ENCODE measurements at regions not wholly inside any gene's neighbourhood (a gene's known extent, or its start where the extent isn't known, plus 50 kb on each side); places are given as distances from the start of the nearest gene placed in this dataset.

DNA sequence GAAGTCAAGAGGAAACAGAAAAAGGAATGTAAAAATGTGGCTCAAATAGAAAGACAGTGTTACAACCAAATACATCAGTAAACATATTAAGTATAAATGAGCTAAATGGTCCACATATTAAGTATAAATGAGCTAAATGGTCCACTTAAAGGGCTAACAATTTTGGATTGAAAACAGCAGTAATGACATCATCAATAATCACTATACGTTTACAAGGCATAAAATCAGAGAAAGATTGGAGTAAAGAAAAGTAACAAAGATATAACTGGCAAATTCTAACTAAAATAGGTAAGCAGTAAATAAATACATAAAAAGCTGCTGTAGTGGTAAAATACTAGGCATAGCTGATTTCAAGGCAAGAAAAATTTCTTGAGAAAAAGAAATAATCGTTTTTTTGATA, 1298.4 kb upstream of the CELF2 start:
- no peak overlapping the region for H2AFZ ChIP-seq (replicated peaks; ENCODE audit: low read length, poor library complexity)
- H2BK20ac ChIP-seq (ENCODE audit: low read depth, low read length), result no peak overlapping the region
- CTCF ChIA-PET, result no interaction called here
- dilution Hi-C loops (cut with HindIII; ENCODE audit: low sequenced_read_pairs, unreplicated experiment), result no loop called here
- H2AK5ac ChIP-seq (ENCODE audit: low read depth, low read length), result no peak overlapping the region
- no peaks in the 10 kb centered on the region for H4K20me1 ChIP-seq (ENCODE audit: insufficient read depth, low read length)
- no peaks in the 10 kb centered on the region for H3K79me1 ChIP-seq (ENCODE audit: low read depth in 1 of 2, low read length in 2 of 2)
- BruUV-seq (replicated peaks), result no TSS peak
- TF ChIP-seq, protein P1, sequence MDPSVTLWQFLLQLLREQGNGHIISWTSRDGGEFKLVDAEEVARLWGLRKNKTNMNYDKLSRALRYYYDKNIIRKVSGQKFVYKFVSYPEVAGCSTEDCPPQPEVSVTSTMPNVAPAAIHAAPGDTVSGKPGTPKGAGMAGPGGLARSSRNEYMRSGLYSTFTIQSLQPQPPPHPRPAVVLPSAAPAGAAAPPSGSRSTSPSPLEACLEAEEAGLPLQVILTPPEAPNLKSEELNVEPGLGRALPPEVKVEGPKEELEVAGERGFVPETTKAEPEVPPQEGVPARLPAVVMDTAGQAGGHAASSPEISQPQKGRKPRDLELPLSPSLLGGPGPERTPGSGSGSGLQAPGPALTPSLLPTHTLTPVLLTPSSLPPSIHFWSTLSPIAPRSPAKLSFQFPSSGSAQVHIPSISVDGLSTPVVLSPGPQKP (IDR thresholded peaks at IDR 0.05; ENCODE audit: borderline replicate concordance, low read depth, low read length), result no peak
- TF ChIP-seq RFX5 (IDR thresholded peaks at IDR 0.05; ENCODE audit: low read depth, low read length), result no peak
- no peak for TF ChIP-seq MAFK (IDR thresholded peaks at IDR 0.05; ENCODE audit: low read depth, low read length)
- TF ChIP-seq RAD21 (IDR thresholded peaks at IDR 0.05; ENCODE audit: low read length), result no peak
- no peak for TF ChIP-seq MAZ (IDR thresholded peaks at IDR 0.05; ENCODE audit: borderline replicate concordance, low read depth, low read length)
- no peak for TF ChIP-seq SMC3 (IDR thresholded peaks at IDR 0.05; ENCODE audit: low read depth, low read length)
- TF ChIP-seq BHLHE40 (IDR thresholded peaks at IDR 0.05; ENCODE audit: low read depth, low read length), result no peak
- no peak for TF ChIP-seq POLR2A (IDR thresholded peaks at IDR 0.05; ENCODE audit: low read depth, low read length)
- TF ChIP-seq, protein P2, sequence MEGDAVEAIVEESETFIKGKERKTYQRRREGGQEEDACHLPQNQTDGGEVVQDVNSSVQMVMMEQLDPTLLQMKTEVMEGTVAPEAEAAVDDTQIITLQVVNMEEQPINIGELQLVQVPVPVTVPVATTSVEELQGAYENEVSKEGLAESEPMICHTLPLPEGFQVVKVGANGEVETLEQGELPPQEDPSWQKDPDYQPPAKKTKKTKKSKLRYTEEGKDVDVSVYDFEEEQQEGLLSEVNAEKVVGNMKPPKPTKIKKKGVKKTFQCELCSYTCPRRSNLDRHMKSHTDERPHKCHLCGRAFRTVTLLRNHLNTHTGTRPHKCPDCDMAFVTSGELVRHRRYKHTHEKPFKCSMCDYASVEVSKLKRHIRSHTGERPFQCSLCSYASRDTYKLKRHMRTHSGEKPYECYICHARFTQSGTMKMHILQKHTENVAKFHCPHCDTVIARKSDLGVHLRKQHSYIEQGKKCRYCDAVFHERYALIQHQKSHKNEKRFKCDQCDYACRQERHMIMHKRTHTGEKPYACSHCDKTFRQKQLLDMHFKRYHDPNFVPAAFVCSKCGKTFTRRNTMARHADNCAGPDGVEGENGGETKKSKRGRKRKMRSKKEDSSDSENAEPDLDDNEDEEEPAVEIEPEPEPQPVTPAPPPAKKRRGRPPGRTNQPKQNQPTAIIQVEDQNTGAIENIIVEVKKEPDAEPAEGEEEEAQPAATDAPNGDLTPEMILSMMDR (conservative IDR thresholded peaks at IDR 0.05; ENCODE audit: low read depth, low read length), result no peak
- TF ChIP-seq, protein P3, sequence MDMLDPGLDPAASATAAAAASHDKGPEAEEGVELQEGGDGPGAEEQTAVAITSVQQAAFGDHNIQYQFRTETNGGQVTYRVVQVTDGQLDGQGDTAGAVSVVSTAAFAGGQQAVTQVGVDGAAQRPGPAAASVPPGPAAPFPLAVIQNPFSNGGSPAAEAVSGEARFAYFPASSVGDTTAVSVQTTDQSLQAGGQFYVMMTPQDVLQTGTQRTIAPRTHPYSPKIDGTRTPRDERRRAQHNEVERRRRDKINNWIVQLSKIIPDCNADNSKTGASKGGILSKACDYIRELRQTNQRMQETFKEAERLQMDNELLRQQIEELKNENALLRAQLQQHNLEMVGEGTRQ (IDR thresholded peaks at IDR 0.05; ENCODE audit: low read depth, low read length), result no peak
- no peak for TF ChIP-seq FOS (IDR thresholded peaks at IDR 0.05; ENCODE audit: low read depth, low read length)
- no peak for TF ChIP-seq MXI1 (IDR thresholded peaks at IDR 0.05; ENCODE audit: borderline replicate concordance, low read depth, low read length)
- TF ChIP-seq CEBPB (IDR thresholded peaks at IDR 0.05; ENCODE audit: low read depth, low read length), result no peak
- no peak for TF ChIP-seq NFE2L2 (IDR thresholded peaks at IDR 0.05; ENCODE audit: low read depth, low read length)
- TF ChIP-seq RCOR1 (IDR thresholded peaks at IDR 0.05; ENCODE audit: insufficient replicate concordance, low read length), result no peak
- TF ChIP-seq CHD1 (IDR thresholded peaks at IDR 0.05; ENCODE audit: low read depth, low read length), result no peak
- H3K9me3 ChIP-seq (ENCODE audit: control insufficient read depth, insufficient read depth, low read length), result no peaks in the 10 kb centered on the region
- H3K23ac ChIP-seq (ENCODE audit: low read depth, low read length), result no peak overlapping the region
- intact Hi-C loops (cut with micrococcal nuclease), result no loop called here
- H4K91ac ChIP-seq (ENCODE audit: insufficient read depth, low read depth, low read length), result no peak overlapping the region
- H4K8ac ChIP-seq (ENCODE audit: low read depth in 2 of 2, low read length in 2 of 2), result no peak overlapping the region
- no CpG with 5 or more reads among the region's 2 CpGs for WGBS, 2 experiments (ENCODE audit: extremely low coverage in 2 of 2, insufficient read length in 1 of 2)
- H3K4me1 ChIP-seq (ENCODE audit: control insufficient read depth, insufficient read depth, low read length), result no peaks in the 10 kb centered on the region
- H3K9me1 ChIP-seq (ENCODE audit: insufficient read depth, low read length), result no peaks in the 10 kb centered on the region
- no peak overlapping the region for H3K18ac ChIP-seq (ENCODE audit: low read depth, low read length)
- H2BK5ac ChIP-seq (ENCODE audit: low read depth, low read length, poor library complexity, severe bottlenecking), result no peak overlapping the region
- ATAC-seq (ENCODE audit: low read depth) (no peak), DNase-seq (no peak)
- no peak overlapping the region for H2BK120ac ChIP-seq (ENCODE audit: low read depth, low read length)
- in situ Hi-C loops (cut with MboI; ENCODE audit: low sequenced_read_pairs), result no loop called here
- no peak overlapping the region for H3K4me3 ChIP-seq (ENCODE audit: insufficient read depth, low read depth, low read length)
- POLR2A ChIA-PET (ENCODE audit: unreplicated experiment), result no interaction called here
- no peak overlapping the region for H3K56ac ChIP-seq (ENCODE audit: extremely low read depth, insufficient read depth, low read length)
- H3K4ac ChIP-seq (ENCODE audit: low read depth, low read length), result no peak overlapping the region
- H3K9ac ChIP-seq (ENCODE audit: low read depth, low read length), result no peak overlapping the region
- no peak overlapping the region for H4K5ac ChIP-seq (ENCODE audit: low read depth, low read length)
- H3K36me3 ChIP-seq (ENCODE audit: control insufficient read depth, insufficient read depth, low read length), result no peaks in the 10 kb centered on the region
- no peak overlapping the region for H2BK15ac ChIP-seq (ENCODE audit: low read depth, low read length)
- H3K14ac ChIP-seq (replicated peaks; ENCODE audit: low read depth, low read length), result no peak overlapping the region
- H2AK9ac ChIP-seq (replicated peaks; ENCODE audit: low read depth, low read length, poor library complexity), result no peak overlapping the region
- H3K4me2 ChIP-seq (ENCODE audit: low read depth, low read length), result no peak overlapping the region
- H3K27ac ChIP-seq (ENCODE audit: insufficient read depth, low read length), result no peak overlapping the region
- H3K27me3 ChIP-seq (ENCODE audit: control insufficient read depth, insufficient read depth, low read length), result no peaks in the 10 kb centered on the region

Data from IMR-90 (cell line).